Transverse colon (tissue), 4 donors: ENCODE measurements at regions not wholly inside any gene's neighbourhood (a gene's known extent, or its start where the extent isn't known, plus 50 kb on each side); places are given as distances from the start of the nearest gene placed in this dataset.

ENCODE experiments used
- EP300 ChIP-seq: sonication (generic); formaldehyde crosslinking; IDR thresholded peaks from one replicate; pipeline ENCODE4 v1.6.1; 2017; ENCODE audit warnings: antibody characterized with exemption, low read depth
- POLR2A ChIP-seq: fragments of 450-650 bp; IDR thresholded peaks from one replicate; pipeline ENCODE4 v1.6.1; 2016; ENCODE audit warnings: antibody characterized with exemption, mild to moderate bottlenecking, moderate library complexity
- POLR2AphosphoS5 ChIP-seq, 3 donors: sonication (generic); formaldehyde crosslinking; IDR thresholded peaks; one replicate each; pipeline ENCODE4 v1.6.1; 2016; ENCODE audit warnings: antibody characterized with exemption in 3 of 3
- TF ChIP-seq, protein P1 (sequence below), 5 experiments: fragments of 200-600 bp in 3 of 5; fragments of 450-650 bp in 2 of 5; sonication (generic) in 3 of 5; IDR thresholded peaks; 1 replicate in 2 of 5; 2 replicates in 3 of 5; pipeline ENCODE4 v1.5.1; 2016 to 2017; ENCODE audit warnings: antibody characterized with exemption in 5 of 5, inconsistent platforms in 3 of 5, mild to moderate bottlenecking in 2 of 5, moderate library complexity in 1 of 5

DNA sequence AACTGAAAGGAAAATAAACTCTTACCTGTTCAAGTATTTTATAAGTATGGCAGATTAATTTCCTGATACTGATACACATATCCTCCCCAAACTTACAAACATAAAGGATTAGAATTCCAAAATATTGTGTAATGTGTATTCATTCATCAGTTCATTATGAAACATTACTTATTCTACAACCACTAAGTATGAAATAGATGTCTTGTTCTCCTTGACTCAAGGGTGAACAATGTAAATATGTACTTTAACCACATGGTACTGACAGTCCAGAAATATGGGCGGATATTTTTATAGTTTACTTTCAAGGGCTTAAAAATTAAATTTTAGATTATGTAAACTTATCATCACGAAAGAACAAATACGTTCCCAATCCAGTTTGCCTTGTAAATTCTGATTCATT, 334.0 kb downstream of the LIG4 start:
- TF ChIP-seq EP300 (no peak), POLR2A (no peak), POLR2AphosphoS5 (IDR thresholded peaks at IDR 0.05) (no peak)
- TF ChIP-seq, protein P1, sequence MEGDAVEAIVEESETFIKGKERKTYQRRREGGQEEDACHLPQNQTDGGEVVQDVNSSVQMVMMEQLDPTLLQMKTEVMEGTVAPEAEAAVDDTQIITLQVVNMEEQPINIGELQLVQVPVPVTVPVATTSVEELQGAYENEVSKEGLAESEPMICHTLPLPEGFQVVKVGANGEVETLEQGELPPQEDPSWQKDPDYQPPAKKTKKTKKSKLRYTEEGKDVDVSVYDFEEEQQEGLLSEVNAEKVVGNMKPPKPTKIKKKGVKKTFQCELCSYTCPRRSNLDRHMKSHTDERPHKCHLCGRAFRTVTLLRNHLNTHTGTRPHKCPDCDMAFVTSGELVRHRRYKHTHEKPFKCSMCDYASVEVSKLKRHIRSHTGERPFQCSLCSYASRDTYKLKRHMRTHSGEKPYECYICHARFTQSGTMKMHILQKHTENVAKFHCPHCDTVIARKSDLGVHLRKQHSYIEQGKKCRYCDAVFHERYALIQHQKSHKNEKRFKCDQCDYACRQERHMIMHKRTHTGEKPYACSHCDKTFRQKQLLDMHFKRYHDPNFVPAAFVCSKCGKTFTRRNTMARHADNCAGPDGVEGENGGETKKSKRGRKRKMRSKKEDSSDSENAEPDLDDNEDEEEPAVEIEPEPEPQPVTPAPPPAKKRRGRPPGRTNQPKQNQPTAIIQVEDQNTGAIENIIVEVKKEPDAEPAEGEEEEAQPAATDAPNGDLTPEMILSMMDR (IDR thresholded peaks at IDR 0.05): no peak
